ENCODE measurements at regions not wholly inside any gene's neighbourhood (a gene's known extent, or its start where the extent isn't known, plus 50 kb on each side); places are given as distances from the start of the nearest gene placed in this dataset.

GRCh38 chr11:104324276-104324675 lies 160.3 kb upstream of the PDGFD start:
- TF ChIP-seq REST (IDR thresholded peaks at IDR 0.05; ENCODE audit: insufficient read depth in 1 of 2, low read depth in 2 of 2, low read length in 2 of 2): no peak
- no peak for TF ChIP-seq TAF1 (IDR thresholded peaks at IDR 0.05; ENCODE audit: borderline replicate concordance, insufficient read depth, low read length)
- no peak for TF ChIP-seq SIN3A (IDR thresholded peaks at IDR 0.05; ENCODE audit: borderline replicate concordance, insufficient read depth, low read length)
- TF ChIP-seq FOXP2 (optimal IDR thresholded peaks at IDR 0.05; ENCODE audit: borderline replicate concordance, extremely low read depth, extremely low read length, insufficient read depth): no peak
- no peak for TF ChIP-seq POLR2AphosphoS5 (IDR thresholded peaks at IDR 0.05; ENCODE audit: low read depth, low read length)

GRCh38 chr11:104323841-104324240 lies 159.9 kb upstream of the PDGFD start:
- TF ChIP-seq FOXP2 (optimal IDR thresholded peaks at IDR 0.05; ENCODE audit: borderline replicate concordance, extremely low read depth, extremely low read length, insufficient read depth): no peak
- no peak for TF ChIP-seq REST (IDR thresholded peaks at IDR 0.05; ENCODE audit: insufficient read depth in 1 of 2, low read depth in 2 of 2, low read length in 2 of 2)
- TF ChIP-seq SIN3A (IDR thresholded peaks at IDR 0.05; ENCODE audit: borderline replicate concordance, insufficient read depth, low read length): no peak
- TF ChIP-seq POLR2AphosphoS5 (IDR thresholded peaks at IDR 0.05; ENCODE audit: low read depth, low read length): no peak
- no peak for TF ChIP-seq TAF1 (IDR thresholded peaks at IDR 0.05; ENCODE audit: borderline replicate concordance, insufficient read depth, low read length)

- TF ChIP-seq TAF1 (IDR thresholded peaks at IDR 0.05; ENCODE audit: borderline replicate concordance, insufficient read depth, low read length) (no peak), SIN3A (IDR thresholded peaks at IDR 0.05; ENCODE audit: borderline replicate concordance, insufficient read depth, low read length) (no peak), REST (IDR thresholded peaks at IDR 0.05; ENCODE audit: insufficient read depth in 1 of 2, low read depth in 2 of 2, low read length in 2 of 2) (no peak), FOXP2 (optimal IDR thresholded peaks at IDR 0.05; ENCODE audit: borderline replicate concordance, extremely low read depth, extremely low read length, insufficient read depth) (no peak), POLR2AphosphoS5 (IDR thresholded peaks at IDR 0.05; ENCODE audit: low read depth, low read length) (no peak)
These were observed 158.7 kb upstream of the PDGFD start for GRCh38 chr11:104322696-104323095.

GRCh38 chr11:104320956-104321355 lies 157.0 kb upstream of the PDGFD start:
- TF ChIP-seq SIN3A (IDR thresholded peaks at IDR 0.05; ENCODE audit: borderline replicate concordance, insufficient read depth, low read length) (no peak), POLR2AphosphoS5 (IDR thresholded peaks at IDR 0.05; ENCODE audit: low read depth, low read length) (no peak), FOXP2 (optimal IDR thresholded peaks at IDR 0.05; ENCODE audit: borderline replicate concordance, extremely low read depth, extremely low read length, insufficient read depth) (no peak), TAF1 (IDR thresholded peaks at IDR 0.05; ENCODE audit: borderline replicate concordance, insufficient read depth, low read length) (no peak), REST (IDR thresholded peaks at IDR 0.05; ENCODE audit: insufficient read depth in 1 of 2, low read depth in 2 of 2, low read length in 2 of 2) (no peak)

- TF ChIP-seq FOXP2 (optimal IDR thresholded peaks at IDR 0.05; ENCODE audit: borderline replicate concordance, extremely low read depth, extremely low read length, insufficient read depth) (no peak), POLR2AphosphoS5 (IDR thresholded peaks at IDR 0.05; ENCODE audit: low read depth, low read length) (no peak), TAF1 (IDR thresholded peaks at IDR 0.05; ENCODE audit: borderline replicate concordance, insufficient read depth, low read length) (no peak), SIN3A (IDR thresholded peaks at IDR 0.05; ENCODE audit: borderline replicate concordance, insufficient read depth, low read length) (no peak), REST (IDR thresholded peaks at IDR 0.05; ENCODE audit: insufficient read depth in 1 of 2, low read depth in 2 of 2, low read length in 2 of 2) (no peak)
These were observed 156.2 kb upstream of the PDGFD start for GRCh38 chr11:104320097-104320496.
